ENCODE measurements at regions not wholly inside any gene's neighbourhood (a gene's known extent, or its start where the extent isn't known, plus 50 kb on each side); places are given as distances from the start of the nearest gene placed in this dataset.

DNA sequence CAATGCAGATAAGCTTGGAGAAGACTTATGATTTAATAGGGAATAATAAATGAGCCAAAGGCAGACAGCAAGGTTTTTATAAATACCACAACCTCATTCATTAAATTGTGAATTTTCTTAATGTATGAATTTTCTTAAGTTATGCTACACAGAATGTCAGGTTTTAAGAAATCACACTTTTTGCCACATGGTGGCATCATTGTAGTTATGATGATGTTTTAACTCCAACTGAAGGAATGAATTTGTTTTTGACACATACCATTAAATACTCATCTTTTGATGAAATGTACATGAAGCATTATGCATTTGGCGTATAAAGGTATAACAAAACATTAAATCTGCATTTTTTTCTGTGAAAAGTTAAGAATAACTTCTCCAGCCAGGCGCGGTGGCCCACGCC, 524.1 kb upstream of the FBXO33 start:
- DNase-seq (ENCODE audit: extremely low spot score in 2 of 2): no peak
- Histone ChIP-seq H3K9me3 (no peaks in the 10 kb centered on the region), H3K4me3 (no peak overlapping the region), H3K27ac (no peak overlapping the region), H3K36me3 (no peaks in the 10 kb centered on the region), H3K4me1 (no peaks in the 10 kb centered on the region), H3K27me3 (no peaks in the 10 kb centered on the region)
- intact Hi-C loops (cut with DNase I): no loop called here
- TF ChIP-seq POLR2A (IDR thresholded peaks at IDR 0.05) (no peak), POLR2AphosphoS5 (IDR thresholded peaks at IDR 0.05; ENCODE audit: insufficient read depth in 1 of 2, low read depth in 1 of 2) (no peak)
- TF ChIP-seq, protein P1, sequence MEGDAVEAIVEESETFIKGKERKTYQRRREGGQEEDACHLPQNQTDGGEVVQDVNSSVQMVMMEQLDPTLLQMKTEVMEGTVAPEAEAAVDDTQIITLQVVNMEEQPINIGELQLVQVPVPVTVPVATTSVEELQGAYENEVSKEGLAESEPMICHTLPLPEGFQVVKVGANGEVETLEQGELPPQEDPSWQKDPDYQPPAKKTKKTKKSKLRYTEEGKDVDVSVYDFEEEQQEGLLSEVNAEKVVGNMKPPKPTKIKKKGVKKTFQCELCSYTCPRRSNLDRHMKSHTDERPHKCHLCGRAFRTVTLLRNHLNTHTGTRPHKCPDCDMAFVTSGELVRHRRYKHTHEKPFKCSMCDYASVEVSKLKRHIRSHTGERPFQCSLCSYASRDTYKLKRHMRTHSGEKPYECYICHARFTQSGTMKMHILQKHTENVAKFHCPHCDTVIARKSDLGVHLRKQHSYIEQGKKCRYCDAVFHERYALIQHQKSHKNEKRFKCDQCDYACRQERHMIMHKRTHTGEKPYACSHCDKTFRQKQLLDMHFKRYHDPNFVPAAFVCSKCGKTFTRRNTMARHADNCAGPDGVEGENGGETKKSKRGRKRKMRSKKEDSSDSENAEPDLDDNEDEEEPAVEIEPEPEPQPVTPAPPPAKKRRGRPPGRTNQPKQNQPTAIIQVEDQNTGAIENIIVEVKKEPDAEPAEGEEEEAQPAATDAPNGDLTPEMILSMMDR (IDR thresholded peaks at IDR 0.05): no peak

DNA sequence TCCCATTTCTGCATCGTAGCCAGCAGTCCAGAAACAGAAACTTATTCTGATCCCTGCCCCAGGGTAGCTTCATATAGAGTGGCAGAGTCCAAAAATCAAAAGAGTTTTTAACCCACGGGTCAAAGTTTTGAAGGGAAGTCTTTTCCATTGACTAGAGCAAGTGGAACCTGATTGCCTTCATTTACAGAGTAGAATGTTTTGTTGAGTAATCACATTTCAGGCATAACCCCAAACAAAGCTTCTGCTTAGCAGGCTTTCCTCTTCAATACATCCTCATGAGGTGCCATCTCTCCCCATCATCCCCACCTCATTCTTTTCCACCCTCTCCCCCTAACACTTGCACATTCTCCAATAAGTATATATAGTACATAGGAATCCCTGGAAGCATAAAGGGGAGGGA, 516.0 kb upstream of the FBXO33 start:
- H3K4me3 ChIP-seq: no peak overlapping the region
- DNase-seq (ENCODE audit: extremely low spot score in 2 of 2): no peak
- no peak overlapping the region for H3K27ac ChIP-seq
- TF ChIP-seq POLR2AphosphoS5 (IDR thresholded peaks at IDR 0.05; ENCODE audit: insufficient read depth in 1 of 2, low read depth in 1 of 2) (no peak), POLR2A (IDR thresholded peaks at IDR 0.05) (no peak)
- TF ChIP-seq, protein P1 (IDR thresholded peaks at IDR 0.05): no peak
- no peaks in the 10 kb centered on the region for H3K36me3 ChIP-seq
- H3K9me3 ChIP-seq: no peaks in the 10 kb centered on the region
- no peaks in the 10 kb centered on the region for H3K4me1 ChIP-seq
- intact Hi-C loops (cut with DNase I): no loop called here
- H3K27me3 ChIP-seq: no peaks in the 10 kb centered on the region

DNA sequence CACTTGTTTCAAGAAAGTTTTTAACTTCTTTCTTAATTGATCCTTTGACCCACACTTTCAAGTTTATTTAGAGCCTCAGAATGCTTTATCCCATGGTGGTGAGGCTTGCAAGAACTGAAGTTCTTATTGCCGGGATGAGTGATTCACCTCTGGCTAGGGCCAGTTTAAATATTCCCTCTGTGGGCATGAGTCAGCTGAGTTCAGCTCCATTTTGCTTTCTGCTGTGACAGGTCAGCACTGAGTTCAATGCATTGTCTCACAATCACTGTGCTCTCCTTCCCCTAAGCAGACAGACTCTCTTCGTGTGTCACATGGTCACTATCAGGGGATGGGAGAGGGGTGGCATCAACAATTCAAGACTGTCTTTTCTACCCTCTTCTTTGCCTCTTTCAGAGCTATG, 514.6 kb upstream of the FBXO33 start:
- no peak for DNase-seq (ENCODE audit: extremely low spot score in 2 of 2)
- intact Hi-C loops (cut with DNase I): no loop called here
- TF ChIP-seq POLR2A (IDR thresholded peaks at IDR 0.05): no peak
- TF ChIP-seq POLR2AphosphoS5 (IDR thresholded peaks at IDR 0.05; ENCODE audit: insufficient read depth in 1 of 2, low read depth in 1 of 2): no peak
- TF ChIP-seq, protein P1 (IDR thresholded peaks at IDR 0.05): no peak
- no peaks in the 10 kb centered on the region for H3K27me3 ChIP-seq
- no peaks in the 10 kb centered on the region for H3K4me1 ChIP-seq
- H3K36me3 ChIP-seq: no peaks in the 10 kb centered on the region
- no peak overlapping the region for H3K27ac ChIP-seq
- H3K4me3 ChIP-seq: no peak overlapping the region
- no peaks in the 10 kb centered on the region for H3K9me3 ChIP-seq

DNA sequence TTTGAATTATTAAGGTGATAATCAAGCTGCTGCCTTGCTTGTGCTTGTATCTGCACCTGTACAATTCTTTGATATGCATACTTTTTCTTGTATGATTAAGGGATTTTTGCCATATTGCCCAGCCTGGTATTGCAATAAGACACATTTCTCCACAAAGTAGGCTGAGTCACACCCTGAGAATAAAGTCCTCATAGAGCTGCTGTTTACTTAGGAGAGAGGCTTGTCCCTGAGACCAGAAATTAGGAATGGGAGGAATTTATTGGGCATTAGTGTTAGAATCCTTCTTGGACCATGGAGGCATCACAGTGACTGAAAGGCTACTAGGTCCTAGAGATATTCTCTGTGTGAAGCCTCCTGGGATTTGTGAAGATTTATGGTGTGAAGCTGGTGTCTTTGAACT, 506.8 kb upstream of the FBXO33 start:
- no peak for DNase-seq (ENCODE audit: extremely low spot score in 2 of 2)
- Histone ChIP-seq H3K36me3 (no peaks in the 10 kb centered on the region), H3K4me3 (no peak overlapping the region), H3K4me1 (no peaks in the 10 kb centered on the region), H3K27me3 (no peaks in the 10 kb centered on the region), H3K9me3 (no peaks in the 10 kb centered on the region), H3K27ac (no peak overlapping the region)
- TF ChIP-seq, protein P1 (IDR thresholded peaks at IDR 0.05): no peak
- TF ChIP-seq POLR2A (IDR thresholded peaks at IDR 0.05): no peak
- TF ChIP-seq POLR2AphosphoS5 (IDR thresholded peaks at IDR 0.05; ENCODE audit: insufficient read depth in 1 of 2, low read depth in 1 of 2): no peak
- intact Hi-C loops (cut with DNase I): no loop called here

DNA sequence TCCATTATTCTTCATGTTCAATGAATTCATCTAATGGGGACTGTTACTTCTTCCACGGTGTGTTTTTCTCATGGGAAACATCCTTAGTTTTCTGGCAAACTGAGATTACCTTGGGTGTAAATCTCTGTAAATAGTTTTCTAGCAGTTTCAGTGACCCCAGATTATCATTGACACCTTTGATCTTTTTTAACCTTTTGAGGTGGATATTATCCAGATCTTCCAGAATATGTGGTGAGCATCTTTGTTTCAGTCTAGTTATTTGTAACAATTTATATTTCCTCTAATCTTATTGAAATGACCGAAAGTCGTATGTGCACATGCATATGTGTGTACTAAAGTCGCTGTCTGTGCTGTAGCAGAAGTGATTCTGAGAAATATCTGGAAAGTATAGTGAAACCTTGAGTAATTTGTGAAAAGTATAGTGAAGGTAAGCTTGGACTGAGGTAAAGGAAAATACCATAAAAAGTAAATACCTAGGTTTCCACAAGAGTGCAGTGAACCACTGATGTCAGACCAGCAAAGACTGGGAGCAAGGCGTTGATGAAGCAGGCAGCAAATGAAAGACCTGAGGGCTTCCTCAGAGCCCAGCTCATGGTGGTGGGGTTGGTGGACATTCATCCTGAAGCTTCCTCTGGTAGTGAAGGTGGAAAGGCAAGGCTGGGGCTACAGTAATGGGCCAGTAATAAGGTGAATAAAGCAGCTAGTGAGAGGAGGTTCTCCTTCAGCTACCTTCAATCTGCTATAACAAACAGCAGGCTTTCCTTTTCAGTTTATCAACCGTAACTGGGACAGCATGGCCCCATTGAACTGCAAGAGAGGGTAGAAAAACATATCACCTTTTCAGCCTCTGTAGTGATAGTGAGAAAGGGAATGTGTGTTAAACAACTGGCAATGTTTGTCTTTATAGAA, 480.2 kb upstream of the FBXO33 start:
- DNase-seq (ENCODE audit: extremely low spot score in 2 of 2): no peak
- Histone ChIP-seq H3K4me3 (no peak overlapping the region), H3K4me1 (no peaks in the 10 kb centered on the region), H3K27ac (no peak overlapping the region), H3K9me3 (no peaks in the 10 kb centered on the region), H3K27me3 (no peaks in the 10 kb centered on the region), H3K36me3 (no peaks in the 10 kb centered on the region)
- intact Hi-C loops (cut with DNase I): no loop called here
- TF ChIP-seq, protein P1 (IDR thresholded peaks at IDR 0.05): no peak
- no peak for TF ChIP-seq POLR2AphosphoS5 (IDR thresholded peaks at IDR 0.05; ENCODE audit: insufficient read depth in 1 of 2, low read depth in 1 of 2)
